ENCODE measurements at regions not wholly inside any gene's neighbourhood (a gene's known extent, or its start where the extent isn't known, plus 50 kb on each side); places are given as distances from the start of the nearest gene placed in this dataset.

- Histone ChIP-seq H3K9ac (ENCODE audit: low read depth, low read length, poor library complexity, severe bottlenecking) (no peak overlapping the region), H3F3A (ENCODE audit: low read depth) (no peaks in the 10 kb centered on the region), H3K79me2 (ENCODE audit: insufficient read depth, low read length) (no peaks in the 10 kb centered on the region), H3K4me1 (ENCODE audit: insufficient read depth, low read length, poor library complexity, severe bottlenecking) (no peaks in the 10 kb centered on the region), H2AFZ (ENCODE audit: low read length) (no peak overlapping the region), H3K36me3 (ENCODE audit: insufficient read depth, low read length) (no peaks in the 10 kb centered on the region), H3K4me2 (ENCODE audit: low read depth, low read length, poor library complexity, severe bottlenecking) (no peak overlapping the region), H3K27me3 (ENCODE audit: insufficient read depth, low read length, poor library complexity, severe bottlenecking) (no peaks in the 10 kb centered on the region), H3K9me3 (ENCODE audit: insufficient read depth, low read depth, low read length) (no peaks in the 10 kb centered on the region), H3K9me2 (replicated peaks; ENCODE audit: low read depth, low read length) (no peaks in the 10 kb centered on the region), H3K4me3 (ENCODE audit: low read length, poor library complexity, severe bottlenecking) (no peak overlapping the region), H4K20me1 (ENCODE audit: insufficient read depth, low read length, poor library complexity, severe bottlenecking) (no peaks in the 10 kb centered on the region)
- TF ChIP-seq EZH2phosphoT487 (IDR thresholded peaks at IDR 0.05; ENCODE audit: borderline replicate concordance) (no peak), CTCF (conservative IDR thresholded peaks at IDR 0.05; ENCODE audit: low read length) (no peak)
These were observed 52.5 kb upstream of the CARD18 start for GRCh38 chr11:105192115-105192514.

- H3K36me3 ChIP-seq (ENCODE audit: insufficient read depth, low read length) = no peaks in the 10 kb centered on the region
- no peak overlapping the region for H3K9ac ChIP-seq (ENCODE audit: low read depth, low read length, poor library complexity, severe bottlenecking)
- H3K27me3 ChIP-seq (ENCODE audit: insufficient read depth, low read length, poor library complexity, severe bottlenecking) = no peaks in the 10 kb centered on the region
- H3K4me1 ChIP-seq (ENCODE audit: insufficient read depth, low read length, poor library complexity, severe bottlenecking) = no peaks in the 10 kb centered on the region
- no peaks in the 10 kb centered on the region for H4K20me1 ChIP-seq (ENCODE audit: insufficient read depth, low read length, poor library complexity, severe bottlenecking)
- H3K79me2 ChIP-seq (ENCODE audit: insufficient read depth, low read length) = no peaks in the 10 kb centered on the region
- TF ChIP-seq CTCF (conservative IDR thresholded peaks at IDR 0.05; ENCODE audit: low read length) = no peak
- no peak for TF ChIP-seq EZH2phosphoT487 (IDR thresholded peaks at IDR 0.05; ENCODE audit: borderline replicate concordance)
- H3K9me3 ChIP-seq (ENCODE audit: insufficient read depth, low read depth, low read length) = no peaks in the 10 kb centered on the region
- H3K4me2 ChIP-seq (ENCODE audit: low read depth, low read length, poor library complexity, severe bottlenecking) = no peak overlapping the region
- H3K9me2 ChIP-seq (replicated peaks; ENCODE audit: low read depth, low read length) = no peaks in the 10 kb centered on the region
- H2AFZ ChIP-seq (ENCODE audit: low read length) = no peak overlapping the region
- no peaks in the 10 kb centered on the region for H3F3A ChIP-seq (ENCODE audit: low read depth)
- H3K4me3 ChIP-seq (ENCODE audit: low read length, poor library complexity, severe bottlenecking) = no peak overlapping the region
These were observed 50.0 kb upstream of the CARD18 start for GRCh38 chr11:105189581-105189980.
